Astrocyte (in vitro differentiated cells and primary cell): ENCODE measurements at regions not wholly inside any gene's neighbourhood (a gene's known extent, or its start where the extent isn't known, plus 50 kb on each side); places are given as distances from the start of the nearest gene placed in this dataset.

Source experiments
- DNase-seq: peaks from one replicate; pipeline ENCODE4 v3.0.0-alpha.2; 2010; ENCODE audit warnings: low read depth
- FAIRE-seq: peaks from 2 replicates; lab custom pipeline; 2011; peaks lifted over from hg19 to GRCh38; lab: Jason Lieb, UNC
- H2AFZ ChIP-seq: 2 replicates; pipeline ENCODE4 v1.6.0; 2012; ENCODE audit warnings: low read depth, low read length, inconsistent platforms
- H3K27ac ChIP-seq: 2 replicates; pipeline ENCODE4 v1.5.1; 2011; ENCODE audit warnings: low read depth, low read length, inconsistent platforms
- H3K27me3 ChIP-seq: 2 replicates; pipeline ENCODE4 v1.6.0; 2011; ENCODE audit warnings: low read length, inconsistent platforms; ENCODE audit not compliant: insufficient read depth
- H3K36me3 ChIP-seq: 2 replicates; pipeline ENCODE4 v1.5.1; 2011; ENCODE audit warnings: low read length, inconsistent platforms; ENCODE audit not compliant: insufficient read depth
- H3K4me1 ChIP-seq: 2 replicates; pipeline ENCODE4 v1.5.1; 2011; ENCODE audit warnings: low read length, inconsistent platforms; ENCODE audit not compliant: insufficient read depth
- H3K4me2 ChIP-seq: 2 replicates; pipeline ENCODE4 v1.6.0; 2012; ENCODE audit warnings: low read length, inconsistent platforms
- H3K4me3 ChIP-seq: 2 replicates; pipeline ENCODE4 v1.5.1; 2011; ENCODE audit warnings: low read depth, mild to moderate bottlenecking, low read length, inconsistent platforms; ENCODE audit not compliant: insufficient read depth
- H3K79me2 ChIP-seq: 2 replicates; pipeline ENCODE4 v1.6.0; 2012; ENCODE audit warnings: mild to moderate bottlenecking, low read length, inconsistent platforms; ENCODE audit not compliant: insufficient read depth
- H3K9ac ChIP-seq: 2 replicates; pipeline ENCODE4 v1.6.0; 2012; ENCODE audit warnings: mild to moderate bottlenecking, low read length, inconsistent platforms
- H3K9me3 ChIP-seq: 2 replicates; pipeline ENCODE4 v1.5.1; 2012; ENCODE audit warnings: low read depth, mild to moderate bottlenecking, low read length, inconsistent platforms; ENCODE audit not compliant: insufficient read depth
- H4K20me1 ChIP-seq: 2 replicates; pipeline ENCODE4 v1.6.0; 2012; ENCODE audit warnings: low read length, inconsistent platforms; ENCODE audit not compliant: insufficient read depth
- H3K27ac Mint-ChIP-seq: one replicate; pipeline ENCODE4 v1.8.0; 2021; ENCODE audit warnings: mild to moderate bottlenecking, mixed read lengths; ENCODE audit not compliant: unreplicated experiment
- H3K27me3 Mint-ChIP-seq: one replicate; pipeline ENCODE4 v1.8.0; 2021; ENCODE audit warnings: low read depth, mixed read lengths; ENCODE audit not compliant: unreplicated experiment
- H3K36me3 Mint-ChIP-seq: one replicate; pipeline ENCODE4 v1.8.0; 2021; ENCODE audit warnings: low read depth, mixed read lengths; ENCODE audit not compliant: unreplicated experiment
- H3K4me1 Mint-ChIP-seq: one replicate; pipeline ENCODE4 v1.8.0; 2021; ENCODE audit warnings: low read depth, mixed read lengths; ENCODE audit not compliant: unreplicated experiment
- H3K4me3 Mint-ChIP-seq: one replicate; pipeline ENCODE4 v1.8.0; 2021; ENCODE audit warnings: mild to moderate bottlenecking, moderate library complexity, mixed read lengths; ENCODE audit not compliant: unreplicated experiment
- H3K9me3 Mint-ChIP-seq: one replicate; pipeline ENCODE4 v1.8.0; 2021; ENCODE audit warnings: mild to moderate bottlenecking, mixed read lengths; ENCODE audit not compliant: unreplicated experiment
- CTCF ChIP-seq: IDR thresholded peaks from 2 replicates; pipeline ENCODE4 v1.5.1; 2011; ENCODE audit warnings: low read depth, mild to moderate bottlenecking, inconsistent platforms, low read length, moderate library complexity; ENCODE audit not compliant: insufficient read depth
- EZH2 ChIP-seq: IDR thresholded peaks from 2 replicates; pipeline ENCODE4 v1.6.1; 2012; ENCODE audit warnings: mild to moderate bottlenecking, low read length, inconsistent platforms; ENCODE audit not compliant: insufficient read depth

DNA sequence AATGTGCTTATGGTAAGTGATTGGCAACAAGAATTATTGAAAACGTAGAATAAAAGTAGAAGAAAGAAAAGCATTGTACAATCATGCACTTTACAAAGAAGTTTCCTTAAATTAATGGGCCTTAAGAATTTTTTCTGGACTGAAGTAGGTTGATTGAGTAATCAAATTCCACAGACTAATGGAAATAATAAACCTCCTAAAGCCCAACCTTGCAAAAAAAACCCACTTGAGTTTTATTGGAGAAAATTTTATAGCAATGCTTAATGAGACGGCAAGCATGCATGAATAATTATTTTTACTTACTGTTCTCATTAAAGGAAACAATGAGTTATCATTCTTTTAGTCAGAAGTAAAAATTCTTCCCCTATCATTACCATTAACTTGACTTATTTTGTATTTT, 676.1 kb upstream of the C9orf72 start:
- Mint-ChIP-seq H3K36me3 (no peaks in the 10 kb centered on the region), H3K4me3 (no peak overlapping the region), H3K4me1 (no peaks in the 10 kb centered on the region), H3K27ac (no peak overlapping the region), H3K9me3 (peaks cover 2% of the 10 kb centered on the region), H3K27me3 (no peaks in the 10 kb centered on the region)
- Histone ChIP-seq H3K36me3 (no peaks in the 10 kb centered on the region), H3K9ac (no peak overlapping the region), H3K4me2 (no peak overlapping the region), H4K20me1 (no peaks in the 10 kb centered on the region), H3K27ac (no peak overlapping the region), H3K9me3 (no peaks in the 10 kb centered on the region), H3K27me3 (no peaks in the 10 kb centered on the region), H2AFZ (no peak overlapping the region), H3K79me2 (no peaks in the 10 kb centered on the region), H3K4me3 (no peak overlapping the region), H3K4me1 (no peaks in the 10 kb centered on the region)
- TF ChIP-seq EZH2: no peak
- no peak for TF ChIP-seq CTCF
- FAIRE-seq (no peak), DNase-seq (no peak)

DNA sequence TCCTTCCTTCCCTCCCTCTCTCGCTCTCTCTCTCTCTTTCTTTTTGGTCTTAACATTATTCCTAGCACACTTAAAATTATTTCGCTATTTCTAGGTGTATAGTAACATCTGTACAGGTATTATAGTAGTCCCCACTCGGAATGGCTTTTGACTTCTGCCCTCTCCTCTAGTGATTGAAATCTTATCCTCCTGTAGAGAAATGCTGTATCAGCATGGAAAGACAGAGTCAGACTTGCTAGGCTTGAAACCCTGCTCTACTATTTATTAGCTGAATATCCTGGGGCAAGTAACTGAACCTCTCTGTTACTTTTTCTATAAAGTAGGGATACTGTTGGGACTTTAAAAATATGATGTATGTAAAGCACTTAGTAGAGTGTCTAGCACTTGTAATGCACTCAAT, 681.9 kb upstream of the C9orf72 start:
- FAIRE-seq: no peak
- H3K4me3 ChIP-seq: no peak overlapping the region

More for the DNA sequence above, 681.9 kb upstream of the C9orf72 start:
- no peak overlapping the region for H3K27ac ChIP-seq
- H4K20me1 ChIP-seq: no peaks in the 10 kb centered on the region
- no peaks in the 10 kb centered on the region for H3K9me3 ChIP-seq
- no peaks in the 10 kb centered on the region for H3K36me3 ChIP-seq
- no peak for TF ChIP-seq EZH2
- TF ChIP-seq CTCF: no peak
- Mint-ChIP-seq H3K4me3 (no peak overlapping the region), H3K9me3 (no peaks in the 10 kb centered on the region), H3K36me3 (no peaks in the 10 kb centered on the region), H3K4me1 (no peaks in the 10 kb centered on the region), H3K27ac (no peak overlapping the region), H3K27me3 (no peaks in the 10 kb centered on the region)
- H3K79me2 ChIP-seq: no peaks in the 10 kb centered on the region
- H3K9ac ChIP-seq: no peak overlapping the region
- no peak for DNase-seq
- H2AFZ ChIP-seq: no peak overlapping the region
- H3K4me2 ChIP-seq: no peak overlapping the region
- no peaks in the 10 kb centered on the region for H3K4me1 ChIP-seq
- no peaks in the 10 kb centered on the region for H3K27me3 ChIP-seq
